ENCODE measurements at regions not wholly inside any gene's neighbourhood (a gene's known extent, or its start where the extent isn't known, plus 50 kb on each side); places are given as distances from the start of the nearest gene placed in this dataset.

GRCh38 chr10:123424537-123424936 lies 241.6 kb upstream of the GPR26 start:
- TF ChIP-seq CTCF (IDR thresholded peaks at IDR 0.05): no peak
- TF ChIP-seq POLR2A (IDR thresholded peaks at IDR 0.05): no peak

Measured in lower leg skin (tissue), 3 donors.